ENCODE measurements at regions not wholly inside any gene's neighbourhood (a gene's known extent, or its start where the extent isn't known, plus 50 kb on each side); places are given as distances from the start of the nearest gene placed in this dataset.

GRCh38 chr11:116535994-116536393, 236.8 kb downstream of the BUD13 start:
- DNase-seq (ENCODE audit: low read depth in 2 of 2, low spot score in 1 of 2), result no peak

- DNase-seq (ENCODE audit: low read depth in 2 of 2, low spot score in 1 of 2), result no peak
Measured at GRCh38 chr11:116535120-116535519, 237.7 kb downstream of the BUD13 start.

GRCh38 chr11:116534270-116534975, 238.4 kb downstream of the BUD13 start:
- DNase-seq (ENCODE audit: low read depth in 2 of 2, low spot score in 1 of 2), result no peak

GRCh38 chr11:116533186-116533825, 239.5 kb downstream of the BUD13 start:
- no peak for DNase-seq (ENCODE audit: low read depth in 2 of 2, low spot score in 1 of 2)

GRCh38 chr11:116532066-116532465, 240.7 kb downstream of the BUD13 start:
- DNase-seq (ENCODE audit: low read depth in 2 of 2, low spot score in 1 of 2), result no peak

GRCh38 chr11:116530705-116531104, 242.1 kb downstream of the BUD13 start:
- DNase-seq (ENCODE audit: low read depth in 2 of 2, low spot score in 1 of 2), result no peak

GRCh38 chr11:116529271-116529670, 243.5 kb downstream of the BUD13 start:
- DNase-seq (ENCODE audit: low read depth in 2 of 2, low spot score in 1 of 2), result no peak

- DNase-seq (ENCODE audit: low read depth in 2 of 2, low spot score in 1 of 2), result no peak
Measured at GRCh38 chr11:116527180-116527991, 245.4 kb downstream of the BUD13 start.

- no peak for DNase-seq (ENCODE audit: low read depth in 2 of 2, low spot score in 1 of 2)
Measured at GRCh38 chr11:116525961-116526495, 246.8 kb downstream of the BUD13 start.

GRCh38 chr11:116519499-116519898, 253.3 kb downstream of the BUD13 start:
- no peak for DNase-seq (ENCODE audit: low read depth in 2 of 2, low spot score in 1 of 2)

- DNase-seq (ENCODE audit: low read depth in 2 of 2, low spot score in 1 of 2), result no peak
Measured at GRCh38 chr11:116518141-116518540, 254.6 kb downstream of the BUD13 start.

- DNase-seq (ENCODE audit: low read depth in 2 of 2, low spot score in 1 of 2), result no peak
Measured at GRCh38 chr11:116517584-116517983, 255.2 kb downstream of the BUD13 start.

- no peak for DNase-seq (ENCODE audit: low read depth in 2 of 2, low spot score in 1 of 2)
Measured at GRCh38 chr11:116517077-116517476, 255.7 kb downstream of the BUD13 start.

- DNase-seq (ENCODE audit: low read depth in 2 of 2, low spot score in 1 of 2), result no peak
Measured at GRCh38 chr11:116515664-116516184, 257.1 kb downstream of the BUD13 start.

- DNase-seq (ENCODE audit: low read depth in 2 of 2, low spot score in 1 of 2), result no peak
Measured at GRCh38 chr11:116513894-116514293, 258.9 kb downstream of the BUD13 start.

GRCh38 chr11:116513278-116513823, 259.4 kb downstream of the BUD13 start:
- no peak for DNase-seq (ENCODE audit: low read depth in 2 of 2, low spot score in 1 of 2)

GRCh38 chr11:116512841-116513240, 259.9 kb downstream of the BUD13 start:
- DNase-seq (ENCODE audit: low read depth in 2 of 2, low spot score in 1 of 2), result no peak

- DNase-seq (ENCODE audit: low read depth in 2 of 2, low spot score in 1 of 2), result no peak
Measured at GRCh38 chr11:116511684-116512083, 261.1 kb downstream of the BUD13 start.

- no peak for DNase-seq (ENCODE audit: low read depth in 2 of 2, low spot score in 1 of 2)
Measured at GRCh38 chr11:116510886-116511650, 261.7 kb downstream of the BUD13 start.

- no peak for DNase-seq (ENCODE audit: low read depth in 2 of 2, low spot score in 1 of 2)
Measured at GRCh38 chr11:116510166-116510565, 262.6 kb downstream of the BUD13 start.
